Loucy (cell line): ENCODE measurements at regions not wholly inside any gene's neighbourhood (a gene's known extent, or its start where the extent isn't known, plus 50 kb on each side); places are given as distances from the start of the nearest gene placed in this dataset.

Experiments
- H2AFZ ChIP-seq: fragments of 200-600 bp; sonication (generic); 2 replicates; pipeline ENCODE4 v1.6.0; 2016; ENCODE audit warnings: antibody characterized with exemption, mild to moderate bottlenecking, low read length, moderate library complexity
- H3F3A ChIP-seq: fragments of 200-600 bp; 2 replicates; pipeline ENCODE4 v1.6.0; 2016; ENCODE audit warnings: antibody characterized with exemption, low read depth, mild to moderate bottlenecking
- H3K27me3 ChIP-seq: fragments of 200-600 bp; sonication (generic); 2 replicates; pipeline ENCODE4 v1.6.1; 2014; ENCODE audit warnings: low read length, mild to moderate bottlenecking; ENCODE audit not compliant: insufficient read depth, poor library complexity, severe bottlenecking
- H3K36me3 ChIP-seq: fragments of 200-600 bp; sonication (generic); 2 replicates; pipeline ENCODE4 v1.6.1; 2016; ENCODE audit warnings: low read length; ENCODE audit not compliant: insufficient read depth
- H3K4me1 ChIP-seq: fragments of 200-600 bp; sonication (generic); 2 replicates; pipeline ENCODE4 v1.5.1; 2014; ENCODE audit warnings: low read length, mild to moderate bottlenecking; ENCODE audit not compliant: insufficient read depth, poor library complexity, severe bottlenecking
- H3K4me2 ChIP-seq: fragments of 200-600 bp; sonication (generic); 2 replicates; pipeline ENCODE4 v1.6.0; 2014; ENCODE audit warnings: antibody characterized with exemption, low read length, low read depth, mild to moderate bottlenecking; ENCODE audit not compliant: poor library complexity, severe bottlenecking
- H3K4me3 ChIP-seq: fragments of 200-600 bp; sonication (generic); 2 replicates; pipeline ENCODE4 v1.5.1; 2014; ENCODE audit warnings: low read length, mild to moderate bottlenecking, mixed read lengths; ENCODE audit not compliant: poor library complexity, severe bottlenecking
- H3K79me2 ChIP-seq: fragments of 200-600 bp; sonication (generic); 2 replicates; pipeline ENCODE4 v1.6.1; 2014; ENCODE audit warnings: low read length; ENCODE audit not compliant: insufficient read depth
- H3K9ac ChIP-seq: fragments of 200-600 bp; sonication (generic); 2 replicates; pipeline ENCODE4 v1.6.0; 2014; ENCODE audit warnings: mild to moderate bottlenecking, low read depth, low read length, moderate library complexity; ENCODE audit not compliant: poor library complexity, severe bottlenecking
- H3K9me2 ChIP-seq: fragments of 200-600 bp; sonication (generic); replicated peaks from 2 replicates; pipeline ENCODE4 v1.6.1; 2016; ENCODE audit warnings: low read depth, low read length, mixed read lengths
- H3K9me3 ChIP-seq: fragments of 200-600 bp; sonication (generic); 2 replicates; pipeline ENCODE4 v1.6.1; 2014; ENCODE audit warnings: mild to moderate bottlenecking, antibody characterized with exemption, low read length, low read depth; ENCODE audit not compliant: insufficient read depth
- H4K20me1 ChIP-seq: fragments of 200-600 bp; sonication (generic); 2 replicates; pipeline ENCODE4 v1.6.0; 2014; ENCODE audit warnings: antibody characterized with exemption, low read length, mild to moderate bottlenecking; ENCODE audit not compliant: insufficient read depth, poor library complexity, severe bottlenecking
- EZH2phosphoT487 ChIP-seq: fragments of 200-600 bp; IDR thresholded peaks from 2 replicates; pipeline ENCODE4 v1.6.1; 2018; ENCODE audit warnings: antibody characterized with exemption, mild to moderate bottlenecking, moderate library complexity, borderline replicate concordance
- TF ChIP-seq, protein P1 (sequence below): fragments of 200-600 bp; sonication (generic); conservative IDR thresholded peaks from 2 replicates; pipeline ENCODE4 v1.5.1; 2014; ENCODE audit warnings: mild to moderate bottlenecking, antibody characterized with exemption, low read length

DNA sequence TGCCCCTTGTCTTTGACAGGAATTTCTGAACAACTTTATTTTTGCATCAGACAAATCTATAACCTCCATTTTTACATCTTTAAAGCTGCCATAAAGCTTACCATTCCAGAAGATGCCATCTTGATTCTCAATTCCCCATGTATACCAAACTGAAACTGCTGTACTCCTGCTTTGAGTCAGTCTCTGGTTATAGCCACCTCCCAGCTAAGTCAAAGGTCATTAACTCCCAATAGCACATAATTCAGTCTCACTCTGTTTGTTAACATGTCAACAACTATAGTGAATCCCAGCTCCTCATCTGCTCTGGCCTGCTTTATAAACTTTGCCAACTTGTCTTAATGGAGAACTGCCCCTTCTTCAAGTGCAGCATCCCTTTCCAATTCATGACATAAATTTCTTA is 343.6 kb downstream of the FRK start:
- Histone ChIP-seq H2AFZ (no peak overlapping the region), H3K4me2 (no peak overlapping the region), H3K36me3 (no peaks in the 10 kb centered on the region), H3K9me3 (no peaks in the 10 kb centered on the region), H3K4me1 (no peaks in the 10 kb centered on the region), H3K4me3 (no peak overlapping the region), H3K9me2 (no peaks in the 10 kb centered on the region), H3K9ac (no peak overlapping the region), H3F3A (no peaks in the 10 kb centered on the region), H3K27me3 (no peaks in the 10 kb centered on the region), H3K79me2 (no peaks in the 10 kb centered on the region), H4K20me1 (no peaks in the 10 kb centered on the region)
- TF ChIP-seq, protein P1, sequence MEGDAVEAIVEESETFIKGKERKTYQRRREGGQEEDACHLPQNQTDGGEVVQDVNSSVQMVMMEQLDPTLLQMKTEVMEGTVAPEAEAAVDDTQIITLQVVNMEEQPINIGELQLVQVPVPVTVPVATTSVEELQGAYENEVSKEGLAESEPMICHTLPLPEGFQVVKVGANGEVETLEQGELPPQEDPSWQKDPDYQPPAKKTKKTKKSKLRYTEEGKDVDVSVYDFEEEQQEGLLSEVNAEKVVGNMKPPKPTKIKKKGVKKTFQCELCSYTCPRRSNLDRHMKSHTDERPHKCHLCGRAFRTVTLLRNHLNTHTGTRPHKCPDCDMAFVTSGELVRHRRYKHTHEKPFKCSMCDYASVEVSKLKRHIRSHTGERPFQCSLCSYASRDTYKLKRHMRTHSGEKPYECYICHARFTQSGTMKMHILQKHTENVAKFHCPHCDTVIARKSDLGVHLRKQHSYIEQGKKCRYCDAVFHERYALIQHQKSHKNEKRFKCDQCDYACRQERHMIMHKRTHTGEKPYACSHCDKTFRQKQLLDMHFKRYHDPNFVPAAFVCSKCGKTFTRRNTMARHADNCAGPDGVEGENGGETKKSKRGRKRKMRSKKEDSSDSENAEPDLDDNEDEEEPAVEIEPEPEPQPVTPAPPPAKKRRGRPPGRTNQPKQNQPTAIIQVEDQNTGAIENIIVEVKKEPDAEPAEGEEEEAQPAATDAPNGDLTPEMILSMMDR: no peak
- no peak for TF ChIP-seq EZH2phosphoT487

DNA sequence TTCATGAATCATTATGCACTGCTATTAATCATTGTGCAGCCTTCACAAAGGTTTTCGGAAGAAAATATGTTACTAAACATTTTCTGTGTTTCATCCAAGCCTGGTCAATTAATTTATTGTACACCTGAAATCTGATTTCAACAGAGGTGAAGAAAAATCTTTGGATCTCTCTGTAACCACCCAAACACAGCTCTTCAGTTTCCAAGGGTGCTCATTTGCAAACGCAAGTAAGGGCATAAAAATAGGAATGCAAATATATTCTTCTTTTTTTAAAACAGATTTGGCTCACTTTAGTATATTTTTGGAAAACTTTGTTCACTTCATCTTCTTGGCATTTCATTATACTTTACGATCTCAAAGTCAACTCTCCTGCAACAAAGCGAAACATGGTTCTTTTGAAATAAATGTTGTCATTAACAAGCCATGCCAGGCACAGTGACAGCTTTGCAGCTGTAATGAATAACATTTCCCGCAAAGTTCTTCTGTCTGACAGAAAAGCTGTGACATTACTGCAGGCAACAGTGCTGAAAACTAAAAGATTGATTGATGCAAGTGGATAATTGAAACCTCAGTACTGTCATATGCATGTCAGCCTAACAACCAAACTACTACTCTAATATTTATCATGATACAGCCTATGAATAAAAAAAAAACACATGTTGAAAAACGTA is 348.3 kb downstream of the FRK start:
- H3K79me2 ChIP-seq: no peaks in the 10 kb centered on the region
- H3K27me3 ChIP-seq: no peaks in the 10 kb centered on the region
- H3K36me3 ChIP-seq: no peaks in the 10 kb centered on the region

DNA sequence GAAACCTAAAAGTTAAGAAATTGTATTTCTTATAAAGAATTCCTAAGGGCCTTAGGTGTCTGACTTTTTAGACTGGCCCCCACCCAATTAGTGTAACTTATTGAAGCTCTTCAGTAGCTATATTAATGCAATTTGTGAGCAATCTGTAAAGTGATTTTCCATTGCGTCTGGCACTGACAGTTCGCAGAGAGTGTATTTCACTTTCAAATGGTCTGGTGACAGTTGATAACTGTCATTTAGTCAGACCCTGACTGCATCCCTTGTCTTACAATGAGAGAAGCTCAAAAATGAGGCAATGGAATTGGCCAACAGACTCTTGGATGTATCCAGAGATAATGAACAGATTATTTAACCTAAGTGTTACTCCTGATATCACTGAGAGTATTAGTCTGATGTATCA is 351.8 kb downstream of the FRK start:
- Histone ChIP-seq H2AFZ (no peak overlapping the region), H3K79me2 (no peaks in the 10 kb centered on the region), H4K20me1 (no peaks in the 10 kb centered on the region), H3K4me3 (no peak overlapping the region), H3K9ac (no peak overlapping the region), H3K27me3 (no peaks in the 10 kb centered on the region), H3K36me3 (no peaks in the 10 kb centered on the region), H3K9me2 (no peaks in the 10 kb centered on the region), H3K4me2 (no peak overlapping the region), H3K4me1 (no peaks in the 10 kb centered on the region), H3F3A (no peaks in the 10 kb centered on the region), H3K9me3 (no peaks in the 10 kb centered on the region)
- TF ChIP-seq EZH2phosphoT487: no peak
- TF ChIP-seq, protein P1: no peak

More for the DNA sequence above, 348.3 kb downstream of the FRK start:
- H3K9me2 ChIP-seq: no peaks in the 10 kb centered on the region
- H2AFZ ChIP-seq: no peak overlapping the region
- TF ChIP-seq EZH2phosphoT487: no peak
- TF ChIP-seq, protein P1: no peak
- H3K9me3 ChIP-seq: no peaks in the 10 kb centered on the region
- H3K9ac ChIP-seq: no peak overlapping the region
- H3K4me2 ChIP-seq: no peak overlapping the region
- H3K4me1 ChIP-seq: no peaks in the 10 kb centered on the region
- H3F3A ChIP-seq: no peaks in the 10 kb centered on the region
- H4K20me1 ChIP-seq: no peaks in the 10 kb centered on the region
- H3K4me3 ChIP-seq: no peak overlapping the region
